OCI-LY1 (cell line): ENCODE measurements at regions not wholly inside any gene's neighbourhood (a gene's known extent, or its start where the extent isn't known, plus 50 kb on each side); places are given as distances from the start of the nearest gene placed in this dataset.
"Not testable (repeated sequence)": the region's sequence is repeated elsewhere in the genome, so short reads cannot be mapped to it uniquely, and the experiment has no call there.

Experiments
- CTCF ChIP-seq: fragments of 200-600 bp; sonication (generic), shearing (Covaris generic); IDR thresholded peaks from 2 replicates; pipeline ENCODE4 v1.5.1; 2017; ENCODE audit warnings: mild to moderate bottlenecking, antibody characterized with exemption, low read length, moderate library complexity, mixed read lengths
- EZH2 ChIP-seq: fragments of 200-600 bp; sonication (generic), shearing (Covaris generic); IDR thresholded peaks from 2 replicates; pipeline ENCODE4 v1.8.0; 2017; ENCODE audit warnings: borderline replicate concordance, mixed run types, mild to moderate bottlenecking, antibody characterized with exemption, low read length, moderate library complexity, mixed read lengths

- TF ChIP-seq EZH2, CTCF: not testable (repeated sequence)
Measured at GRCh38 chr9:22658484-22658883, 211.9 kb downstream of the DMRTA1 start.
